HCT116 (cell line): ENCODE measurements at regions not wholly inside any gene's neighbourhood (a gene's known extent, or its start where the extent isn't known, plus 50 kb on each side); places are given as distances from the start of the nearest gene placed in this dataset.

ENCODE experiments used
- ATAC-seq: fragments of 200-7000 bp; cut with Tn5 transposase; 2 replicates; pipeline ENCODE4 v1.9.1; 2020; ENCODE audit warnings: mild to moderate bottlenecking, moderate library complexity
- BruUV-seq: library from RNA; stranded (reverse); fragments of 400-500 nt; replicated peaks from 2 replicates; lab custom pipeline; 2021; lab: Mats Ljungman, UMichigan
- CTCF ChIA-PET: fragments of 300-600 bp; sonication (Branson Sonifier 250); formaldehyde crosslinking; loops from one replicate; lab custom pipeline; 2021; ENCODE audit warnings: antibody characterized with exemption; lab: Charles Lee
- POLR2A ChIA-PET: fragments of 300-600, 350-600 bp; sonication (Branson Sonifier 250); formaldehyde crosslinking; loops from one replicate; lab custom pipeline; 2021; ENCODE audit warnings: antibody characterized with exemption; lab: Charles Lee
- RAD21 ChIA-PET, 2 experiments: fragments of 300-600 bp; sonication (Branson Sonifier 250); formaldehyde crosslinking; loops; one replicate each; lab custom pipeline; 2023; ENCODE audit warnings: low total read pairs in 2 of 2; ENCODE audit not compliant: uncharacterized antibody in 2 of 2, unreplicated experiment in 2 of 2, low non-redundant PET in 1 of 2; lab: Charles Lee
- DNase-seq: peaks from one replicate; pipeline ENCODE4 v3.0.0-alpha.2; 2010; ENCODE audit warnings: low read depth, low spot score
- H2AFZ ChIP-seq: fragments of 200-600 bp; shearing (Covaris generic), sonication (generic); 2 replicates; pipeline ENCODE4 v1.6.1; 2017; ENCODE audit warnings: low read depth, mixed run types, mixed read lengths, antibody characterized with exemption, low read length; ENCODE audit not compliant: poor library complexity, severe bottlenecking
- H3K27ac ChIP-seq: 2 replicates; pipeline ENCODE4 v1.5.1; 2012; ENCODE audit warnings: low read depth, low read length
- H3K27me3 ChIP-seq: fragments of 200-600 bp; sonication (generic); 2 replicates; pipeline ENCODE4 v1.6.1; 2016; ENCODE audit warnings: mixed run types, low read length, mixed read lengths; ENCODE audit not compliant: insufficient read depth
- H3K36me3 ChIP-seq, 2 experiments: fragments of 200-500 bp in 1 of 2; fragments of 200-600 bp in 1 of 2; sonication (Bioruptor generic) in 1 of 2; sonication (generic) in 1 of 2; 2 replicates each; pipeline versions ENCODE4 v1.5.1 to v1.6.1; 2014 to 2016; ENCODE audit warnings: low read length in 2 of 2, inconsistent platforms in 1 of 2, mixed read lengths in 1 of 2, mixed run types in 1 of 2; ENCODE audit not compliant: insufficient read depth in 2 of 2, control insufficient read depth in 1 of 2
- H3K4me1 ChIP-seq, 2 experiments: fragments of 200-600 bp in 1 of 2; sonication (generic) in 1 of 2; 2 replicates each; pipeline versions ENCODE4 v1.5.1 to v1.6.1; 2012 to 2017; ENCODE audit warnings: low read length in 2 of 2, inconsistent platforms in 1 of 2, mild to moderate bottlenecking in 1 of 2, mixed read lengths in 1 of 2, mixed run types in 1 of 2, moderate library complexity in 1 of 2; ENCODE audit not compliant: insufficient read depth in 2 of 2, control insufficient read depth in 1 of 2
- H3K4me2 ChIP-seq: fragments of 200-600 bp; sonication (generic); 2 replicates; pipeline ENCODE4 v1.6.1; 2017; ENCODE audit warnings: mixed run types, low read length, mixed read lengths
- H3K4me3 ChIP-seq, 2 experiments: fragments of 200-600 bp in 1 of 2; sonication (generic) in 1 of 2; replicated peaks in 1 of 2; 2 replicates each; pipeline ENCODE4 v1.5.1; 2011 to 2016; ENCODE audit warnings: low read length in 2 of 2, control low read depth in 1 of 2, low read depth in 1 of 2, mild to moderate bottlenecking in 1 of 2, mixed read lengths in 1 of 2, mixed run types in 1 of 2
- H3K79me2 ChIP-seq: fragments of 200-600 bp; sonication (generic); 2 replicates; pipeline ENCODE4 v1.6.1; 2017; ENCODE audit warnings: mild to moderate bottlenecking, mixed run types, low read length, moderate library complexity, mixed read lengths; ENCODE audit not compliant: insufficient read depth
- H3K9ac ChIP-seq: fragments of 200-600 bp; sonication (generic); 2 replicates; pipeline ENCODE4 v1.6.1; 2016; ENCODE audit warnings: low read length, mixed read lengths
- H3K9me2 ChIP-seq: fragments of 200-600 bp; sonication (generic), shearing (Covaris generic); 2 replicates; pipeline ENCODE4 v1.6.1; 2017; ENCODE audit warnings: mixed run types, mild to moderate bottlenecking, moderate library complexity; ENCODE audit not compliant: insufficient read depth
- H3K9me3 ChIP-seq, 2 experiments: fragments of 200-500 bp in 1 of 2; fragments of 200-600 bp in 1 of 2; sonication (Bioruptor generic) in 1 of 2; sonication (generic) in 1 of 2; 2 replicates each; pipeline ENCODE4 v1.6.1; 2014 to 2017; ENCODE audit warnings: low read length in 2 of 2, mixed read lengths in 2 of 2, inconsistent platforms in 1 of 2, low read depth in 1 of 2, mild to moderate bottlenecking in 1 of 2, mixed run types in 1 of 2, moderate library complexity in 1 of 2; ENCODE audit not compliant: control insufficient read depth in 1 of 2, insufficient read depth in 1 of 2
- H4K20me1 ChIP-seq: fragments of 200-600 bp; sonication (generic), shearing (Covaris generic); 2 replicates; pipeline ENCODE4 v1.6.1; 2017; ENCODE audit warnings: mixed run types, mild to moderate bottlenecking, moderate library complexity; ENCODE audit not compliant: insufficient read depth
- ELF1 ChIP-seq: IDR thresholded peaks from 2 replicates; pipeline ENCODE4 v1.6.1; 2012; ENCODE audit warnings: low read depth, borderline replicate concordance
- EZH2 ChIP-seq: fragments of 200-600 bp; sonication (generic); IDR thresholded peaks from 2 replicates; pipeline ENCODE4 v1.6.1; 2017; ENCODE audit warnings: antibody characterized with exemption, mixed run types
- EZH2phosphoT487 ChIP-seq: fragments of 200-600 bp; IDR thresholded peaks from 2 replicates; pipeline ENCODE4 v1.6.1; 2018; ENCODE audit warnings: antibody characterized with exemption, borderline replicate concordance
- JUND ChIP-seq: IDR thresholded peaks from 2 replicates; pipeline ENCODE4 v1.6.1; 2012
- POLR2AphosphoS5 ChIP-seq: IDR thresholded peaks from 2 replicates; pipeline ENCODE4 v1.6.1; 2011; ENCODE audit warnings: mild to moderate bottlenecking, low read depth, low read length, moderate library complexity
- RAD21 ChIP-seq: IDR thresholded peaks from 2 replicates; pipeline ENCODE4 v1.6.1; 2012; ENCODE audit warnings: low read depth, mild to moderate bottlenecking
- ZFX ChIP-seq: fragments of 450-650 bp; IDR thresholded peaks from 2 replicates; pipeline ENCODE4 v1.6.1; 2017
- intact Hi-C: fragments of 100-400 bp; cut with micrococcal nuclease; formaldehyde crosslinking; loops from 2 replicates; pipeline ENCODE4 v1.10.0; 2022
- TF ChIP-seq, protein P1 (sequence below): IDR thresholded peaks from 2 replicates; pipeline ENCODE4 v1.6.1; 2012
- TF ChIP-seq, protein P2 (sequence below), 3 experiments: fragments of 200-600 bp in 1 of 3; sonication (generic) in 1 of 3; IDR thresholded peaks in 2 of 3; conservative IDR thresholded peaks in 1 of 3; 2 replicates each; pipeline ENCODE4 v1.5.1; 2012 to 2017; ENCODE audit warnings: low read depth in 2 of 3, low read length in 2 of 3, antibody characterized with exemption in 1 of 3, borderline replicate concordance in 1 of 3, control low read depth in 1 of 3, mild to moderate bottlenecking in 1 of 3, mixed read lengths in 1 of 3, mixed run types in 1 of 3, moderate library complexity in 1 of 3; ENCODE audit not compliant: insufficient read depth in 1 of 3
- TF ChIP-seq, protein P3 (sequence below): IDR thresholded peaks from 2 replicates; pipeline ENCODE4 v1.6.1; 2011; ENCODE audit warnings: mild to moderate bottlenecking, low read length, moderate library complexity; ENCODE audit not compliant: insufficient replicate concordance; ENCODE audit errors: extremely low read depth
- TF ChIP-seq, protein P4 (sequence below): IDR thresholded peaks from 2 replicates; pipeline ENCODE4 v1.6.1; 2012; ENCODE audit warnings: low read depth

DNA sequence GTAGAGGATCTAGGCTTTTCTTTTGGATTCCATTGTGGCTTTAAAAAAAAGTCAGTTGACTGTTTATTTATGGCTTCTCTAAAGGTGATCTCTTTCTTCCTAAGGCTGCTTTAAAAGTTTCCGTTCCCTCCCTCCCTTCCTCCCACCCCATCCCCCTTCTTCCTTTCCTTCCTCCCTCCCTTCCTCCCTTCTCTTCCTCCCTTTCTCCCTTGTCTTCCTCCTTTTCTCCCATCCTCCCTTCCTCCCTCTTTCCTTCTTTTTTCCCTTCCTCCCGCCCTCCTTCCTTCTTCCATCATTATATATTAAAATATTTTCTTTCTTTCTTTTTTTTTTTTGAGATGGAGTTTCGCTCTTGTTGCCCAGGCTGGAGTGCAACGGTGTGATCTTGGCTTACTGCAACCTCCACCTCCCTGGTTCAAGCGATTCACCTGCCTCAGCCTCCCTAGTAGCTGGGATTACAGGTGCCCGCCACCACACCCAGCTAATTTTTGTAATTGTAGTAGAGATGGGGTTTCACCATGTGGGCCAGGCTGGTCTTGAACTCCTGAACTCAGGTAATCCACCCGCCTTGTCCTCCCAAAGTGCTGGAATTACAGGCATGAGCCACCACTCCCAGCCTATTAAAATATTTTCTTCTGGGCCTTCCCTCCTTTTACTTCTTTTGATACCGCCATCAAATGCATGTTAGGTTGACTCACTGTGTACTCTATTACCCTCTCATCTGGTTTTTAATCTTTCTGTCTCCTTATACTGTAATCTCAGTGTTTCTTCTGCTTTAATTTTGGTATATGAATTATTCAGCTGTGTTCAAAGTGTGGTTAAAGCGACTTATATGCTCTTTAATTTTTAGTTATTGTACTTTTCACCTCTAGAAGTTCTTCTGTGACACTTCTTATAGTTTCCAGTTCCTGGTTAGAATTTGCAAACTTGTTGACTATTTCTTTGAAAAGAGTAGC is 59.2 kb upstream of the ATP5PO start:
- H3K36me3 ChIP-seq: no peaks in the 10 kb centered on the region
- no peaks in the 10 kb centered on the region for H3K79me2 ChIP-seq
- no peak overlapping the region; the same call in 1 of the 2 replicates for H3K27ac ChIP-seq
- BruUV-seq: no TSS peak
- no peak for DNase-seq
- 0 out of 2 replicates have a peak overlapping the region, but pooled peaks have one; percentile 54 for H3K4me2 ChIP-seq
- TF ChIP-seq, protein P1, sequence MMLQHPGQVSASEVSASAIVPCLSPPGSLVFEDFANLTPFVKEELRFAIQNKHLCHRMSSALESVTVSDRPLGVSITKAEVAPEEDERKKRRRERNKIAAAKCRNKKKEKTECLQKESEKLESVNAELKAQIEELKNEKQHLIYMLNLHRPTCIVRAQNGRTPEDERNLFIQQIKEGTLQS: no peak
- TF ChIP-seq JUND (no peak), POLR2AphosphoS5 (no peak), EZH2 (no peak), RAD21 (no peak), ZFX (no peak), EZH2phosphoT487 (no peak), ELF1 (no peak)
- TF ChIP-seq, protein P2, sequence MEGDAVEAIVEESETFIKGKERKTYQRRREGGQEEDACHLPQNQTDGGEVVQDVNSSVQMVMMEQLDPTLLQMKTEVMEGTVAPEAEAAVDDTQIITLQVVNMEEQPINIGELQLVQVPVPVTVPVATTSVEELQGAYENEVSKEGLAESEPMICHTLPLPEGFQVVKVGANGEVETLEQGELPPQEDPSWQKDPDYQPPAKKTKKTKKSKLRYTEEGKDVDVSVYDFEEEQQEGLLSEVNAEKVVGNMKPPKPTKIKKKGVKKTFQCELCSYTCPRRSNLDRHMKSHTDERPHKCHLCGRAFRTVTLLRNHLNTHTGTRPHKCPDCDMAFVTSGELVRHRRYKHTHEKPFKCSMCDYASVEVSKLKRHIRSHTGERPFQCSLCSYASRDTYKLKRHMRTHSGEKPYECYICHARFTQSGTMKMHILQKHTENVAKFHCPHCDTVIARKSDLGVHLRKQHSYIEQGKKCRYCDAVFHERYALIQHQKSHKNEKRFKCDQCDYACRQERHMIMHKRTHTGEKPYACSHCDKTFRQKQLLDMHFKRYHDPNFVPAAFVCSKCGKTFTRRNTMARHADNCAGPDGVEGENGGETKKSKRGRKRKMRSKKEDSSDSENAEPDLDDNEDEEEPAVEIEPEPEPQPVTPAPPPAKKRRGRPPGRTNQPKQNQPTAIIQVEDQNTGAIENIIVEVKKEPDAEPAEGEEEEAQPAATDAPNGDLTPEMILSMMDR (IDR thresholded peaks at IDR 0.05 in 2 of 3, conservative IDR thresholded peaks at IDR 0.05 in 1 of 3; ENCODE audit: borderline replicate concordance in 1 of 3, insufficient read depth in 1 of 3, low read depth in 2 of 3, low read length in 2 of 3): no peak
- TF ChIP-seq, protein P3, sequence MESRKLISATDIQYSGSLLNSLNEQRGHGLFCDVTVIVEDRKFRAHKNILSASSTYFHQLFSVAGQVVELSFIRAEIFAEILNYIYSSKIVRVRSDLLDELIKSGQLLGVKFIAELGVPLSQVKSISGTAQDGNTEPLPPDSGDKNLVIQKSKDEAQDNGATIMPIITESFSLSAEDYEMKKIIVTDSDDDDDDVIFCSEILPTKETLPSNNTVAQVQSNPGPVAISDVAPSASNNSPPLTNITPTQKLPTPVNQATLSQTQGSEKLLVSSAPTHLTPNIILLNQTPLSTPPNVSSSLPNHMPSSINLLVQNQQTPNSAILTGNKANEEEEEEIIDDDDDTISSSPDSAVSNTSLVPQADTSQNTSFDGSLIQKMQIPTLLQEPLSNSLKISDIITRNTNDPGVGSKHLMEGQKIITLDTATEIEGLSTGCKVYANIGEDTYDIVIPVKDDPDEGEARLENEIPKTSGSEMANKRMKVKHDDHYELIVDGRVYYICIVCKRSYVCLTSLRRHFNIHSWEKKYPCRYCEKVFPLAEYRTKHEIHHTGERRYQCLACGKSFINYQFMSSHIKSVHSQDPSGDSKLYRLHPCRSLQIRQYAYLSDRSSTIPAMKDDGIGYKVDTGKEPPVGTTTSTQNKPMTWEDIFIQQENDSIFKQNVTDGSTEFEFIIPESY: no peak
- TF ChIP-seq, protein P4, sequence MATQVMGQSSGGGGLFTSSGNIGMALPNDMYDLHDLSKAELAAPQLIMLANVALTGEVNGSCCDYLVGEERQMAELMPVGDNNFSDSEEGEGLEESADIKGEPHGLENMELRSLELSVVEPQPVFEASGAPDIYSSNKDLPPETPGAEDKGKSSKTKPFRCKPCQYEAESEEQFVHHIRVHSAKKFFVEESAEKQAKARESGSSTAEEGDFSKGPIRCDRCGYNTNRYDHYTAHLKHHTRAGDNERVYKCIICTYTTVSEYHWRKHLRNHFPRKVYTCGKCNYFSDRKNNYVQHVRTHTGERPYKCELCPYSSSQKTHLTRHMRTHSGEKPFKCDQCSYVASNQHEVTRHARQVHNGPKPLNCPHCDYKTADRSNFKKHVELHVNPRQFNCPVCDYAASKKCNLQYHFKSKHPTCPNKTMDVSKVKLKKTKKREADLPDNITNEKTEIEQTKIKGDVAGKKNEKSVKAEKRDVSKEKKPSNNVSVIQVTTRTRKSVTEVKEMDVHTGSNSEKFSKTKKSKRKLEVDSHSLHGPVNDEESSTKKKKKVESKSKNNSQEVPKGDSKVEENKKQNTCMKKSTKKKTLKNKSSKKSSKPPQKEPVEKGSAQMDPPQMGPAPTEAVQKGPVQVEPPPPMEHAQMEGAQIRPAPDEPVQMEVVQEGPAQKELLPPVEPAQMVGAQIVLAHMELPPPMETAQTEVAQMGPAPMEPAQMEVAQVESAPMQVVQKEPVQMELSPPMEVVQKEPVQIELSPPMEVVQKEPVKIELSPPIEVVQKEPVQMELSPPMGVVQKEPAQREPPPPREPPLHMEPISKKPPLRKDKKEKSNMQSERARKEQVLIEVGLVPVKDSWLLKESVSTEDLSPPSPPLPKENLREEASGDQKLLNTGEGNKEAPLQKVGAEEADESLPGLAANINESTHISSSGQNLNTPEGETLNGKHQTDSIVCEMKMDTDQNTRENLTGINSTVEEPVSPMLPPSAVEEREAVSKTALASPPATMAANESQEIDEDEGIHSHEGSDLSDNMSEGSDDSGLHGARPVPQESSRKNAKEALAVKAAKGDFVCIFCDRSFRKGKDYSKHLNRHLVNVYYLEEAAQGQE: no peak
- no peaks in the 10 kb centered on the region for H3K9me3 ChIP-seq
- H3K9ac ChIP-seq: no peak overlapping the region
- no peak for ATAC-seq
- RAD21 ChIA-PET: no interaction called here
- CTCF ChIA-PET: no interaction called here
- no peaks in the 10 kb centered on the region for H3K27me3 ChIP-seq
- H3K4me3 ChIP-seq: no peak overlapping the region
- no peaks in the 10 kb centered on the region for H4K20me1 ChIP-seq
- intact Hi-C loops: no loop called here
- POLR2A ChIA-PET: interaction anchor here (0.7 kb wide), 1 partner anchor 125 kb away, joined by 3 read pairs; no protein-coding TSS in a partner anchor
- H3K9me2 ChIP-seq: no peaks in the 10 kb centered on the region
- peaks cover 25 to 42% of the 10 kb centered on the region in 2 experiments for H3K4me1 ChIP-seq
- H2AFZ ChIP-seq: no peak overlapping the region
